C4-2B (cell line): ENCODE measurements at regions not wholly inside any gene's neighbourhood (a gene's known extent, or its start where the extent isn't known, plus 50 kb on each side); places are given as distances from the start of the nearest gene placed in this dataset.

Experiments
- ZFX ChIP-seq: fragments of 450-650 bp; IDR thresholded peaks from 2 replicates; pipeline ENCODE4 v1.6.1; 2017
- TF ChIP-seq, protein P1 (sequence below): fragments of 450-650 bp; conservative IDR thresholded peaks from 2 replicates; pipeline ENCODE4 v1.5.1; 2017; ENCODE audit warnings: mild to moderate bottlenecking

DNA sequence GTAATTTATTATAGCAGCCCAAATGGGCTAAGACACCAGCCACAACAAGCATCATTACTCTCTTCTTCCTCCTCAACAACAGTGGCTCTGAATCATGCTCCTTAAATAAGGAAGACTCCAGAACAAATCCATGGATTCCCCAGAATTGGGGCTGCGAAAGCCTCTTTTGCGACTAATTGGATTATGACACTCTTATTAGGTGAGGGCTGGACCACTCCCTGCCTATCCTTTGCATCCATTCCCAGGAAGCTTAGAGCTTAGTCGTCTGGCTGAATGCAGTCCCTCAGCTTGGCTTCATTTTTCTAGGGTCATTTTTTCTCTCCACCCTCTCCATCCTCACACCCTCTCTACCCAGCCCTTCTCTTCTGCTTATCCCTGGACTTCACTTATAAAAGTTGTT lies 227.7 kb downstream of the ZNF621 start:
- TF ChIP-seq, protein P1, sequence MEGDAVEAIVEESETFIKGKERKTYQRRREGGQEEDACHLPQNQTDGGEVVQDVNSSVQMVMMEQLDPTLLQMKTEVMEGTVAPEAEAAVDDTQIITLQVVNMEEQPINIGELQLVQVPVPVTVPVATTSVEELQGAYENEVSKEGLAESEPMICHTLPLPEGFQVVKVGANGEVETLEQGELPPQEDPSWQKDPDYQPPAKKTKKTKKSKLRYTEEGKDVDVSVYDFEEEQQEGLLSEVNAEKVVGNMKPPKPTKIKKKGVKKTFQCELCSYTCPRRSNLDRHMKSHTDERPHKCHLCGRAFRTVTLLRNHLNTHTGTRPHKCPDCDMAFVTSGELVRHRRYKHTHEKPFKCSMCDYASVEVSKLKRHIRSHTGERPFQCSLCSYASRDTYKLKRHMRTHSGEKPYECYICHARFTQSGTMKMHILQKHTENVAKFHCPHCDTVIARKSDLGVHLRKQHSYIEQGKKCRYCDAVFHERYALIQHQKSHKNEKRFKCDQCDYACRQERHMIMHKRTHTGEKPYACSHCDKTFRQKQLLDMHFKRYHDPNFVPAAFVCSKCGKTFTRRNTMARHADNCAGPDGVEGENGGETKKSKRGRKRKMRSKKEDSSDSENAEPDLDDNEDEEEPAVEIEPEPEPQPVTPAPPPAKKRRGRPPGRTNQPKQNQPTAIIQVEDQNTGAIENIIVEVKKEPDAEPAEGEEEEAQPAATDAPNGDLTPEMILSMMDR, result no peak
- no peak for TF ChIP-seq ZFX
